ENCODE measurements at regions not wholly inside any gene's neighbourhood (a gene's known extent, or its start where the extent isn't known, plus 50 kb on each side); places are given as distances from the start of the nearest gene placed in this dataset.

GRCh38 chr1:51048670-51049069 lies 53.4 kb upstream of the C1orf185 start:
- POLR2A ChIA-PET, result no interaction called here
- no TSS peak for BruUV-seq (replicated peaks)
- ATAC-seq (no peak), DNase-seq (ENCODE audit: low read depth, low spot score) (no peak)
- Histone ChIP-seq H3K79me2 (ENCODE audit: insufficient read depth, low read length) (no peaks in the 10 kb centered on the region), H3K9me2 (ENCODE audit: insufficient read depth) (no peaks in the 10 kb centered on the region), H3K9me3 (ENCODE audit: control insufficient read depth in 1 of 2, insufficient read depth in 1 of 2, low read depth in 1 of 2, low read length in 2 of 2) (no peaks in the 10 kb centered on the region), H3K9ac (ENCODE audit: low read length) (no peak overlapping the region), H4K20me1 (ENCODE audit: insufficient read depth) (no peaks in the 10 kb centered on the region), H3K27me3 (ENCODE audit: insufficient read depth, low read length) (no peaks in the 10 kb centered on the region), H3K27ac (ENCODE audit: low read depth, low read length) (no peak overlapping the region), H3K4me2 (ENCODE audit: low read length) (no peak overlapping the region), H3K4me3 (replicated peaks in 1 of 2; ENCODE audit: low read depth in 1 of 2, low read length in 2 of 2) (no peak overlapping the region), H3K36me3 (ENCODE audit: control insufficient read depth in 1 of 2, insufficient read depth in 2 of 2, low read length in 2 of 2) (no peaks in the 10 kb centered on the region), H2AFZ (ENCODE audit: low read depth, low read length, poor library complexity, severe bottlenecking) (no peak overlapping the region), H3K4me1 (ENCODE audit: control insufficient read depth in 1 of 2, insufficient read depth in 2 of 2, low read length in 2 of 2) (no peaks in the 10 kb centered on the region)
- TF ChIP-seq YY1 (IDR thresholded peaks at IDR 0.05; ENCODE audit: extremely low read depth, insufficient replicate concordance, low read depth, low read length), result no peak
- TF ChIP-seq SP1 (IDR thresholded peaks at IDR 0.05; ENCODE audit: low read depth), result no peak
- no peak for TF ChIP-seq ZBTB33 (IDR thresholded peaks at IDR 0.05; ENCODE audit: extremely low read depth, insufficient replicate concordance, low read length)
- TF ChIP-seq ATF3 (IDR thresholded peaks at IDR 0.05), result no peak
- TF ChIP-seq TCF7L2 (IDR thresholded peaks at IDR 0.05; ENCODE audit: borderline replicate concordance, extremely low read depth, insufficient read depth, insufficient read length), result no peak
- no peak for TF ChIP-seq EZH2phosphoT487 (IDR thresholded peaks at IDR 0.05; ENCODE audit: borderline replicate concordance)
- TF ChIP-seq CTCF (IDR thresholded peaks at IDR 0.05 in 2 of 3, conservative IDR thresholded peaks at IDR 0.05 in 1 of 3; ENCODE audit: borderline replicate concordance in 1 of 3, insufficient read depth in 1 of 3, low read depth in 2 of 3, low read length in 2 of 3), result no peak
- CTCF ChIA-PET, result no interaction called here
- intact Hi-C loops (cut with micrococcal nuclease), result loop anchor here (5.0 to 10.0 kb wide), 2 partner anchors 271 to 684 kb away; no protein-coding TSS in a partner anchor
- RAD21 ChIA-PET (ENCODE audit: low non-redundant PET in 1 of 2, low total read pairs in 2 of 2, uncharacterized antibody in 2 of 2, unreplicated experiment in 2 of 2), result no interaction called here
